NCI-H526 treated with DMSO at 0.1 percent for 48 hours (cell line): ENCODE measurements at regions not wholly inside any gene's neighbourhood (a gene's known extent, or its start where the extent isn't known, plus 50 kb on each side); places are given as distances from the start of the nearest gene placed in this dataset.

Experiments used
- DNase-seq: peaks from one replicate; lab custom pipeline; 2025; lab: John Stamatoyannopoulos, UW

DNA sequence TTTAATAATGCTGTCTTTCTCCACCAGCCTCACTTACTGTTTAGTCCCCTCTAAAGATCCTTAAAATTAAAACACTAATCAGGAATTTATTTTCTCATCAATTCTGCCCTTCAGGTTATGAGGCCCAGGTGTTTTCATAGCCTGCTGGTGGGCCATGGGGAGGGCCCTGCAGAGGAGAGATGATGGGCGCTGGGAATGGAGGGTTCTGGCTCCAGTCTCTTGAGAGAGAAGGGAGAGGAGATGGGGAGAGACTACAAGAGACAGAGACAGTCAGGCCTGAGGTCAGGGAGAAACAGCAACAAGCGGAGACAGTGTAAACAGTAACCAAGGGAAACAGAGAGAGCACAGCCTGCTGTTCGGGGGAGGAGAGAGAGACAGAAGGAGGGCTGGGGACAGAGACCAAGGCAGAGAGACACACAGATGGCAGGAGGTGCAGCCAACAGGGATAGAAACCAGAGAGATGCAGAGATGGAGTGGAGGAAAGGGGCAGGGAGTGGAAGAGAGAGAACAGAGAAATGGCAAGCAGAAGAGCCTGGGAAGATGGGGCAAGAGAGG is 187.3 kb upstream of the SYT13 start:
- DNase-seq, result no peak

DNA sequence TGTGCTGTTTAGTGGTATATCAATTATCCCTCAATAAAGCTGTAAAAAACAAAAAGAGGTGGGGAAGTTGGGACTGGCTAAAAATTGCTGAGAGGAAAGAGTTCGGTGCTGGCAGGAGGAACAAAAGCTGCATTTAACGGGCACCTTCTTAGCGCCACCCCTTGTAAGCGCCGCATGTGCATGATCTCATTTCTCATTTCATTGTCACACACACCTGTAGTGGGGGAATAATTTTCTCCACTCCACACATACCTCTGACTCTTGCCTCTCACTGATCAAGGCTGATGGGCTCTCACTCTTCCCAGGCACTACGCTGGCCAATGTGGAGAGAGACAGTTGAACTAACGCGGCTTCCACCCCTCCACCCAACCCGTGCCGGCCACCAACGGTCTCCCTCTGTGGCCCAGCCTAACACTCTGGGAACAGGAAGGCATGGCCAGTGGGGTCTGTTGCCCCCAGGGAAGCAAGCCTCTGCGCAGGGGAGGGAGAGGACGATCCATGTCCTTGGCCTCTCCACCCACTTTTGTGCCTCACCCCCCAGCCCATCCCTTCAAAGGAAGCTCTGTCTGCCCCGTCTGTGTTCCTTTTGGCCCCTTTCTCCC is 186.7 kb upstream of the SYT13 start:
- no peak for DNase-seq

GRCh38 chr11:45471266-45471665 is 185.1 kb upstream of the SYT13 start:
- no peak for DNase-seq

DNA sequence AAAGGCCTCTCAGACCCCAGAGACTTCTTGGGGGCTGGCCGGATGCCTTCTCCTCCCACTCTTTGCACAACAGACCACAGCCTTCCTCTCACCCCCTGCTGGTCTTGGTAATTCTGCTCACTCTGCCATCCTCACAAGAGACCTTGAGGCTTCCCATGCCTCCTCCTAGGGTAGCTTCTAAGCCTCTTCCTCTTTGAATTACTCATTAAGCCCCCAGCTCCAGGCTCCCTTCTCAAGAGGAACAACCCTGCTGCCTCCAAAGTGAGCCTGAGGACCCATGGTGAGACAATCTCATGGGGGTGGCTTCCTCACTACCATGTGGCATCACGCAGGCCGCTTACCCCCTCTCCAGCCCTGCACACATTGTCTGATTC is 184.6 kb upstream of the SYT13 start:
- DNase-seq, result no peak

GRCh38 chr11:45470151-45470793 is 184.1 kb upstream of the SYT13 start:
- DNase-seq, result no peak

- DNase-seq, result no peak
Measured at GRCh38 chr11:45468267-45468856, 182.2 kb upstream of the SYT13 start.

DNA sequence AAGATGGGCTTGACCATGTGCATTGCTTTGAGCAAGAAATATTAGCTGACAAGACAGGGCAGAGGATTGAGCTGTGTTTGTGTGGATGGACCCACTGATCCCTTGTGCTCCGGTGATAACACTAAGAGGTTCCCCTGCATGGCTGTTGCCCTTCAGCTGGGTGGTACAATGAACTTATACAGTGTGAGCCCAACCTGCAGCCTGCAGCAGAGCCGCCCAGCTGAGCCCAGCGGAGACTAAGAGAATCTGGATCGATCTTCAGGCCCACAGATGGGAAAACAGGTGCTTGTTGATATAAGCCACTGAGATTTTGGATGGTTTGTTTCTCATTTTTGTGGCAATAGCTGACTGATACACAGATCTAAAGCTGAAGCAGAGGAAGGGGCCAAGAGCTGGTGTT is 177.4 kb upstream of the SYT13 start:
- no peak for DNase-seq

DNA sequence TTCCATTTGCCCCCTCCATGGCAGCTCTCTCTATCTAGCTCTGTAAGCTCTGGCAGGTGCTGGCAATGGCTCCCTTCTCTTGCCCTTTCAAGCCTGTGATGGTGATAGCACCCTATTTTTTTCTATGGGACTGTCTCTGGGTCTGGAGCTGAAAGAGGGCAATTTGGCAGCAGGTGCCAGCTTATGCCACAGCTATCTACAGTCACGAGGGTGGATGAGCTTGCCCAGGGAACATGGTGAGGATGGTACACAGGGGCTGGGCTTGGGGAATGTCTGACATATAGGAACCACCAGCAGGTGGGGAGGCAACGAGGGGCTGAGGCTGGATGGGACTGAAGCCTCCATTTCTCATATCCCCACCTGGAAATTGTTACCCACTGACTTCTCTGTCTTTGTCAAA is 175.4 kb upstream of the SYT13 start:
- DNase-seq, result no peak

DNA sequence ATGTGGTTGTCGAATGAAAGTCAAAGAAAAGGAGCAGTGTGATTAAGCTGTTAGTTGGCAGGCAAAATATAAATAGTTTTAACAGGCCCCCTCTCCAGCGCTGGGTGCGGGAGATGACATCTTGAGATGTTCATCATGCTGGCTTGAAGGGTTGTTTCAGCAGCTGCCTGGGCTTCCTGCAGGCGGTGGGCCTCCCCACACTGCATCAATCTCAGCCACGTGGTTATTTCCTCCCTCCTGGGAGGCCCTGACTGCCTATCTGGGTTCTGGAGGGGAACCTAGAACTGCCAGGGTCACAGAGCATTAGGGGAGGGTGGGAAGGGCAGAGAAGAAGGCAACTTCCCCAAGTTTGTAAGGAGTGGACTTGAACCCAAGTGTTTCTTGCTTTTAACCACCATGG is 173.3 kb upstream of the SYT13 start:
- no peak for DNase-seq

DNA sequence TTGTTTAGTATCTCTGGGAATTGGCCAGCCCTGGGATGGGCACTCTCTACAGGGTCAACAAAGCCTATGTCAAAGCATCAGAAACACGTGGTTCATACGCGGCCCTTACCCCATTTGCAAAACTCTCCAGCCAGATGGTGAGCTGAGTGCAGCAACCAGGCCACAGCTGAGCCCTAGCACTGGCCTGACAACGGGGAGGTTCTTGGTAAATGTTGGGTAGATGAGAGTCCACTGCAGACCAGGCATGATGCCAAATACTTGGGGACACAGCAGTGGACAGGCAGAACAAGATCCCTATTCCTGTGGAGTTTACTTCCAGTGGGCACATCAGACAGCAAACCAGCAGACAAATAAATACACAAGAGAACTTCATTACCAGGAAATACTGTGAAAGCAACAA is 172.1 kb upstream of the SYT13 start:
- no peak for DNase-seq

- no peak for DNase-seq
Measured at GRCh38 chr11:45457649-45458048, 171.5 kb upstream of the SYT13 start.

- no peak for DNase-seq
Measured at GRCh38 chr11:45456686-45457085, 170.5 kb upstream of the SYT13 start.

DNA sequence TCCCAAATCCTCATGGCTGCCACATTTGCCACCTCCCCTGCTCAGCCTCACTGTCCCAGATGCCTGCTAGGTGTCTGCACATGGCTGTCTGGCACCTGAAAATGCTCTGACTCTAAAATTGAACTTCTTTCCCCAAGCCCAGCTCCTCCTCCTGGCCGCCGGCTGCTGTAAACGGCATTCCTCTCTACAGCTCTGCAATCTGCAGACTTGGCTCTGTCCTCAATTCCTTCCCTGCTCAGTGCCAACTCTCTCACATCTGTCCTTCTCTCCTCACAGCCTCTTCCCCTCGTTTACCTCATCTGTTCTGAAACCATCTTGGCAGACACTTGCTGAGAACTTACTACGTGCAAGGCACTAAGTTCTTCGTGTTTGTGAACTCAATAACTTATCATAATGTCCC is 169.4 kb upstream of the SYT13 start:
- DNase-seq, result no peak

- no peak for DNase-seq
Measured at GRCh38 chr11:45454917-45455401, 168.8 kb upstream of the SYT13 start.

DNA sequence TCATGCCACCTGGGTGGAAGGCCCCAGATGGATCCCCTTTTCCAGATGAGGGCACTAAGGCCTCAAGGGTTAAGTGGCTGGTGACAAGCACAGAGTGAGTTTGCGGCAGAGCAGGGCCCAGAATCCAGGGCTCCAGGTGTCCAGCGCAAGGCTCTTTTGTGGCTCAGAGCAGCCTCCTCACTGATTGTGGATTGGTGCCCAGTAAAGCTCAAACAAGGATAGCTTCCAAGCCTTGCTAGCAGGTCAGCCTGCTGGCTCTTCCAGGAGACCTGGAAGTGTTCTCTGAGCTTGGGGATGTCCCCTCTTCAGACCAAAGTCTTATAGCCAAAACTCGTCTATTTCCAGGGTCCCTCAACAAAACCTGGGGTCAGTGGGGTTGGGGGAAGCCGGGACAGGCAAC is 167.6 kb upstream of the SYT13 start:
- no peak for DNase-seq

DNA sequence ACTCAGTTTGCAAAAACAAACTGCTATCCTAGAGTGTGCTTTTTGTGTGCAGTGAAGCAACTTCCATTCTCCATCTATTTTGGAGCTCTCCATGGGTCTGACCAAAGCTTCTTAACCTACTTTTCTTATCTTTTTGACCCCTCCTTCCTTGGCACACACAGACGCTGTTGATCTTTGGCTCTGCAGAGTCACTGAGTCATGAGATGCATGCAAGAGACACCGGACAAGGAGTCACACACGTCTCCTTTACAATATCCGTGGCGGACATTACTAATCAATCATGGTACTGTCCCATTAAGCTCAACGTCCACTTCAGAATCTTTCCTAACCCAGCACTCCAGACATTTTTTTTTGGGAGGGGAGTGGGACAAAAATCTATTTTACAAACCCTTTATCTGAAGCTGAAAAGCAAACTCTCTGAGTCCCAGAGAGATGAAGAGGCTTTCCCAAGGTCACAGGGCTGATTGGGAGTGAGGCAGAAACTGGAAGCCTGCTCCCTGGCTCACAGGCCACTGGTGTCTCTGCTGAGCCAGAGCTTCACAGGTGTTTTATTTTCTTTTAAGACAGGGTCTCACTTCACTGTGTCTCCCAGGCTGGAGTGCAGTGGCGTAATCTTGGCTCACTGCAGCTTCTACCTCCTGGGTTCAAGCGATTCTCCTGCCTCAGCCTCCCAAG is 165.8 kb upstream of the SYT13 start:
- DNase-seq, result no peak

DNA sequence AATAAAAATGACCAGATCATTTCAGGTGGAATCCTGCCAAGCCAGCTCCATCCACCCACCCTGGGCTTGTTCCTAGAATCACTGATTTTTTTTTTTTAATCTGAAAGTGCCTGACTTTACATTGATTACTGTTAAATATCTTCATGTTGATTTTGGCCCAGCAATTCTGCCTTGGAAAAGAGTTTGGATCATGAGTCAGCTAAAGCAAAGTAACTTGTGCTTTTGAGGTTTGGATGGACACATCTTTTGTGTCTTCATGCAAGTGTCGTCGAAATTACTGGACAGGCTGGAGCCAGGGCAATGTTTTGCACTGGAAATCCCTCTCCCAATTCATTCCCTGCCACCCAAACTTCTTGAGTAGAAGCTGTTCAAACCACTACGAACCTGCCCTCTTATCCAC is 164.0 kb upstream of the SYT13 start:
- no peak for DNase-seq

GRCh38 chr11:45449036-45449601 is 163.0 kb upstream of the SYT13 start:
- DNase-seq, result no peak

DNA sequence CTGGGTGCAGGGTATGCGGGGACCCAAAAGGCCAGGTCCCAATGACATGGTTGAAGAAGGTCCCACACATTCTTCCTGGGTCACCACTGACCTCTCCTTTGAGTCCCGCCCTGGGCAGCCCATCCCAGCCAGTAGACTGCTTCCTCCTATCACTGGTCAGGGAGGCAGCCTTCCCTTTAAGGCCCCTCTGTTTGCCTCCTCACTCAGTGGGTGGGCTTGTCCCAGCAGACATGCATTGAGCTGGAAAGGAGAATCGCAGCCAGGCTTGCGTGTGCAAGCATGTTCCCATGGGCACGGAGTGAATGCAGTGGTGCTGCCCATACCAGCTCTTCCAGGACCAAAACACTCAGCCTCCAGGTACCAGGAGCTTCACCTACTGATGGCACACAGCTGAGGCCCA is 162.4 kb upstream of the SYT13 start:
- DNase-seq, result no peak

DNA sequence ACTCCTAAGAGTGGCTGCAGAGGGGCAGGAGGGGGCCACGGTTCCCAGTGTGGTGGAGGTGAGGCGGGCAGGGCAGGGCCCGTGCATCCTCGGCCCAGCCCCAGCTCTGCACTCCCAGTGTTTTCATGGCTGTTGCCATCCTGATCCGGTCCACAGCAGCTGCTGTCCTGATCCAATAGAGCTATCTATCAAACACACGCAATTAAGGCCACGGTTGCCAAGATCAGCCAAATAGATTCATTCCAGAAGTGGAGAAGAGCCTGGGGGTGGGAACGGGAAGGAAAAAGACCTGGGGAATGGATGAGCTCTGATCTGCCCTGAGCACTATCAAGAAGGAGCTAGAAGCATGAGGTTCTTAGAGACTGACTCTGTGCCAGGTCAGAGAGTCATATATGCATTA is 160.9 kb upstream of the SYT13 start:
- no peak for DNase-seq

- no peak for DNase-seq
Measured at GRCh38 chr11:45446434-45446833, 160.3 kb upstream of the SYT13 start.

DNA sequence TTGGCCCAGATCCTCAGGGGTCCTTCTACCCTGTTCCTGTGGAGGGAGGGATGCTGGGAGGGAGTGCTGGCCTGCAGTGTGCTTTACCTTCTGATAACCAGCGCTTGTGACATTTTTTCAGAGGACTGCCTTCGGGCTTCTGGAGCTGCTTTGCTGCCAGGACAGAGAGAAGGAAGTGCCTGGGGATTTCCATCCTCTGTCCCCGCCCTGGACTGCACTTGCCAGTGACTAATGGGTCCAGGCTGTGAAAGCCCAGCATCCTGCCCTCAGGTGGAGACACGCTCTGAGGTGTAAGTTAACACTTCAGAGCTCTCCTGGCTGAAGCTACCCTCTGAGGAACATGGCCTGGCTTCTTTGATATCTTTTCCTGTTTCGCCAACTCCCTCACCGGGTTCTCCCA is 158.7 kb upstream of the SYT13 start:
- no peak for DNase-seq

DNA sequence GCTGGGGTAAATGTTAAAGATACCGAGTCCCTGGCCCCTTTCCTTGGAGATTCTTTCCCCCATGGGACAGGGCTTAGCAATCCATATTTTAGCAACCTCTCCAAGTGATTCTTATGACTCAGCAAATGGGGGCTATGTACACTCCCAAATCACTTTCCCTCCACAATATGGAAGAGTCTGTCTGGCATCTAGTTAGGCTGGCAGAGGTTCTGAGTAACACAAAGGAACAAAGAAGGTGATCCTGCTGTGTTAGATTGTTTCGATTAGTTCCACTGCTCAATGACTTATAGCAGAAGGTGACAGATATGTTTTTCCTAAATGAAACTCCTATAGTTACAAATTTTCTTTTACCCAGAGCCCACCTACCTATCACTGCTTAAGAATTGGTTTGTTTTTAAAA is 154.0 kb upstream of the SYT13 start:
- no peak for DNase-seq
